CD4-positive, alpha-beta T cell treated with Interleukin-6 for 4 hours (primary cell): ENCODE measurements at regions not wholly inside any gene's neighbourhood (a gene's known extent, or its start where the extent isn't known, plus 50 kb on each side); places are given as distances from the start of the nearest gene placed in this dataset.

Experiments used
- DNase-seq: peaks from one replicate; pipeline ENCODE4 v3.0.0-alpha.2; 2020; ENCODE audit warnings: mixed read lengths

DNA sequence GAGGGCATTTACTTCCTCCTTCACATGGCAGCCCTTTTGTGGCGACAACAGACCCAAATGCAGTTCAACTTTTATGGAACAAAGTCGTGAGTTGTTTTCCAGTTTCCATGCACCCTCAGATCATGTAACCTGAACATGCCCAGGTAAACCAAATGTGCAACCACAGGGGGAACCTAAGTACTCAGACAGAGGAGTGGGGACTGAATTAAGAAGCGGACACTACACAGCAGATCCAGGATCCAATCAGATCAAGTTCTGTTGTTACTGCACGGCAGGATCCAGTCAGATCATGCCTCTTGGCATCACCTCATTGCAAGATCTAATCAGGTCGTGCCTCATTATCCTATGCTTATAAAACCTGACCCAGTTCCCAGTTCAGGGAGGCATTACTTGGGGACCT is 115.7 kb downstream of the MATN1 start:
- no peak for DNase-seq

DNA sequence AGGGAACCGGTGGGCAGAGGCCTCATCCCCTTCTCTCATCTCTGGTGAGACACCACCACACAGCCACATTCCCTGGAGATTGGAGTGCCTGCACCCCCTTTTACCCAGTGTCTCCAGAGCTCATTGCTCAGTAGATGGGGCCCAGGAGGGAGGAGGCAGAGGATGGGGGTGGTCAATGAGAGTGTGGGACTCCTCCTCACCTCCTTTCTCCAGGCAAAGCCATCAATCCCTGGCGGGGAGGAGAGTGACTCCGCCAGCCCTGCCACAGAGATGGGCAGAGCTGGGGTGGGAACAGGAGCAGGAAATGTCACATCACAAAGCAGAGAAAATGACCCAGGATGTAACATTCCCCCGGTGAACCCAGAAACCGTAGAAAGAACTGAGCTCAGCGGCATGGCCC is 117.2 kb downstream of the MATN1 start:
- no peak for DNase-seq

DNA sequence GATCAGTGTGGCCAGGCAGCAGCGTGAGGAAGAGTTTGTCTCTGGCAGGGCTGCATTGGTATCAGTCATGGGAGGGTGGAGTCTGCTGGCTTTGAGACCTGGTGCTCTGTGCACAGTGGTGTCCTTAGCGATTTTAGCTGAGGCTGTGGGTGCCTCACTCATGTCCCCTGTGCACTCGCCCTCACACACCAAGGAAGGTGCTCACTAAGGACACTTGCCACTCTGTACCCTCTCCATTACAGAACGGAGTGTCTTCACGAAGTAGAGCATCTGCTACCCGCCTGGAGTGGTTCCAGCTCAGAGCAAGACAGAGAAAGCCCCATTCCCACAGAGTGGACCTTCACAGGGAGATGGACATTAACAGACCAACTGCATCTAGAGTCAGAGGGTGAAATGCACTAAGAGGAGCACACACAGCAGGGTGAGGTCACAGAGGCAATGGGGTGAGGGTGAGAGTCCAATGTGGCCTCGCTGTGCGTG is 117.9 kb downstream of the MATN1 start:
- no peak for DNase-seq

DNA sequence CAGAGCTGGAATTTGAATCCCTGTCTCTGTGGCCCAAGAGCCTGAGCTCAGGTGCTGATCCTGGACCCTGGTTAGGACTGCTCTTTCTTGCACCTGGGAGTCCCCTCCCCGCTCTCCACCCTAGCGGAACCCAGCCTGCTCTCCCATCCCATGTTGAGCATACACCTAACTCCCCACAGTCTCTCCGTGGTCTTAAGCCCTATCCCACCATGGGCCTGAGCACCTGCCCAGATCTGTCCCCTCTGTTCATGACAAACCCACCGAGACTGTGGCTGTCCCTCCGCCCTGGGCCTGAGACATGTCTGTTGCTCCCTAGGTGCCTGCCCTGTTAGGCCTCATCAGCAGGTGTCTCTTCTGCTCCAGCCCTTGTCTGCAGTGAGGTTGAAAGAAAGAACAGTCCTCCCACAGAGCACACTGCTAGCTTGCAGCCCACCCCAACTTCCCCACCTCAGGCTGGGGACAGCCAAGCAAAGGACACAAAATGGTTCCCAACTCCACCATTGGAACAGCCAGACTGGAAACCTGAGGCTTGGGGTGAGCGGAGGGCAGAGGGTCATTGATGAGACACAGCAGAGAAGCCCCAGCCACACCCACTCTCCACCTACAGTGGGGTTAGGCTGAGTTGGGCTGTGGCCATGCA is 118.5 kb downstream of the MATN1 start:
- DNase-seq, result no peak

DNA sequence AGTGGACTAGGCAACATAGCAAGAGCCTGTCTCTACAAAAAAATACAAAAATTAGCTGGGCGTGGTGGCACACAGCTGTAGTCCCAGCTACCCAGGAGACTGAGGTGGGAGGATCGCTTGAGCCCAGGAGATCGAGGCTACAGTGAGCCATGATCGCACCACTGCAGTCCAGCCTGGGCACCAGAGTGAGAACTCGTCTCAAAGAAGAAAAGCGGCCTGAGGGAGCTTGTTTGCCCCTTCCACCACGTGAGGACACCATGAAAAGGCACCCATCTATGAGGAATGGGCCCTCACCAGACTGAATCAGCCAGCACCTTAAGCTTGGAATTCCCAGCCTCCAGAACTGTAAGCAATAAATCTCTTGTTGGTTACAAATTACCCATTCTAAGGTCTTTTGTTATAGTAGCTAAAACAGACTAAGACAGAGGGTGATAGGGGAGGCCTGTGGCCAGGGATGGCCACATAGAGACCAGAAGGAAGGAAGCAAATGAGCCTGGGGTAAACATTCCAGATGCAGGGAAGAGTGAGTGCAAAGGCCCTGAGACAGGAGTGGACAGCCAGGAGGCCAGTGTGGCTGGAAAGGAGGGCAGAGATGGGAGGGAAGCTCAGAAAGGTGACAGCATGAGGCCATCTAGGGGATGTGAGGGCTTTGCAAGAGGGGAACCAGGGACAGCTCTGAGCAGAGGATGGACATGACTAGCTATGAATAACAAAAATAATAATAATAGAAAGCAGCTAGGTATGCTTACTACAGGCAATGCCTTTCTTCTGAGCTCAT is 120.1 kb downstream of the MATN1 start:
- no peak for DNase-seq

DNA sequence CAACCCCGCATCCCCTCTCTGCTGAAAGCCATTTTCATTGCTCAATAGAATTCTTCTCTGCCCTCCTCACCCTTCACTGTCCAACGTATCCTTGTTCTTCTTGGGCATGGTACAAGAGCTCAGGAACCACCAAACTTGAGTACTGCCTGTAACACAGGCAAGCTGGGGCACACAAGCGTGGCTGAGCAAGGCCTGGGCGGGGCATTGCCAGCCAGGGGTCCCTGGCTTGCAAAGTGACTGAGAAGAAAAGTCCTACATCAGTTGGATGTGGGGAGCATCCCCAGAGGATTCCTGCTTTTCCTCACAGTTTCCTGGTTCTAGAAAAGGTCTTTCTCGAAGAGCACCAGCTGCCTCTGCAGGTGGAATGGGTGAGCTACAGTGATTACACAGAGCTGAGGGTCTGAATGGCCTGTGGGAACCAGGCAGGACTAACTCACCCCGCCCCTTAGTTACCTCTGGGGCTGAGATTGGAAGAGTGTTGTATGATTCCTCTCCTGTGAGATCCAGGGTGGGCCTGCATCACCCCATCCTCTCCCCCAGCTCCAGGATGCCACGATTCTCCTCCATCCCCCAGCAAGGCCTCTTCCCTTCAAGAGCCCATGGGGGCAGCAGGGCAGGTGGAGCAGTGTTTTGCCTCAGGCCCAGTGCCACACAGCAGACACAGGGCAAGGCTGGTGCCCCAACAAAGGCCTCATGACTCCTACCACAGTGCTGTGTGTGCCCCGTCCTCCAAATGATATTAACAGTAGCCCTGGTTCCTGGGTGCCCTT is 121.9 kb downstream of the MATN1 start:
- no peak for DNase-seq

DNA sequence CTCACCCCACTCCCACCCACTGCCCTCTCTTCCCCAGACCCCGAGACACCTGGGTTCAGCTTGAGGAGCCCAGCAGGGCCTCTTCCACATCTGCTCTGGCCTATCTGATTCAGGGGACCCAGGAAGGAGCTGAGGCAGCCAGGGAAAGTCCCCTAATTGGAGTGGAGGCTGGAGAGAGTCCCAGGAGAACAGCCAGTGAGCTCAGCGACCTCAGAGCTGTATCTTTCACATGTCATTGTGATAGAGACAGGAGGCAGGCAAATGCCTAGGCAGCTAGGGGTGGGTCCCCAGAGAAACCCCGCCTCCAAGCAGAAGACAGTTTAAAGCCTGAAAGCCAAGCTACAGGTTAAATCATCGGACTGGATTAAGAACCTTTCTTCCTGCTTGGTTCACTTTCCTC is 122.7 kb downstream of the MATN1 start:
- no peak for DNase-seq

DNA sequence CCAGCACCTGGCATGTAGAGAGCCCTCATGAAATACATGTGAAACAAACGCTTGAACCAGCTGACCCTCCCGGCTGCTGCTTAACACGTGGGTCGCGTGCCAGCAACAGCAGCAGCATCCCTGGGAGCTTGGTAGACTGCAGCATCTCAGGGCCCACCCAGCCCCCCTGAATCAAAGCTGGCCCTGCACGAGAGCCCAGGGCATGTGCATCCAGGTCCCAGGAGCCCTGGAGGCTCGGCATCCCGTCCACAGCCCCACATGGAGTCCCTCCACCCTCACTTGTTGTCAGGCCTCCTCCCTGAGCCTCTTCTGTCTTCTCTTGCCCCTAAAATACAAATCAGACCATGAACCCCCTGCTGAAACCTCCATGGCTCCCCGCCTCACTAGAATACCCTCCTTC is 123.1 kb downstream of the MATN1 start:
- DNase-seq, result no peak

DNA sequence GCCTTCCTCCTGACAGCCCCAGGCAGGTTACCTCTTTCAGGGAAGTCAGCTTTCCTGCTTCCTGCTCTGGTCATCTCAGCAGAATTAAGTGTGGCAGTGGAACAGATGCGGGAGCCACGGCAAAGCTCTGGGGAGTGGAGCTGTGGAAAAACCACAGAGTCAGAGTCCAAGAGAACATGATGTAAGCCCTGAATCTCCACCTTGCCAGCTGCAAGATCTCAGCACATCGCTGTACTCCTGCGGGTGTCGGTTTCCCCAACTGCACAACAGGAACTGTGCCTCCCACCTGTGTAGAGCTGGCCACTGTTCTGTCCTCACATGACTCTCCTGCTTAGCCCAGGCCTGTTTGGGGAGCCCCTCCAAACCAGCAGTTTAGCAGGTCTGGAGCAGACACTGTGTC is 123.7 kb downstream of the MATN1 start:
- no peak for DNase-seq

DNA sequence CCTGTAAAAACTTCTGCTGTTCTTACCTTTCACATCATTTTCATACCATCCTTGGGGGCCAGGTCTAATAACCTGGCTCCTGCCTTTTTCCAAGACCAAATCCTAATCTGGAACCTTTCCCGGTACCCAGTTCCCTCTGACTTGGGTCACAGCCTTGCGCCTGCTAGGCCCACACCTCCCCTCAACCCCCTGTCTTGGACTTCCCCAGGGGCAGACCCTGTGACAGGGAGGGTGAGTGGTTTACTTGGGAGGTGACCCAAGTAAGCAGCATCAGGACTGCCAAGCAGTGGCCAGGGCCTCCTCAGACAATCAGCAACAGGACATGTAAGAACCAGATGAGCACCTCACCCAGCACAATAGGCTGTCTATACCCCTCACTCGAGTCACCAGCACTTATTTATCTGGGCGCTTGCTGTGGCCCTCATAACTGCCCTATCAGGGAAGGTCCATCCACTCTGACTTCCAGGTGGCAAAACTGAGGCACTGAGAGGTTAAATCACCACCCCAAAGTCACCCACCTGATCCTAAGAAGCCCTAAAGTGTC is 124.7 kb downstream of the MATN1 start:
- no peak for DNase-seq

DNA sequence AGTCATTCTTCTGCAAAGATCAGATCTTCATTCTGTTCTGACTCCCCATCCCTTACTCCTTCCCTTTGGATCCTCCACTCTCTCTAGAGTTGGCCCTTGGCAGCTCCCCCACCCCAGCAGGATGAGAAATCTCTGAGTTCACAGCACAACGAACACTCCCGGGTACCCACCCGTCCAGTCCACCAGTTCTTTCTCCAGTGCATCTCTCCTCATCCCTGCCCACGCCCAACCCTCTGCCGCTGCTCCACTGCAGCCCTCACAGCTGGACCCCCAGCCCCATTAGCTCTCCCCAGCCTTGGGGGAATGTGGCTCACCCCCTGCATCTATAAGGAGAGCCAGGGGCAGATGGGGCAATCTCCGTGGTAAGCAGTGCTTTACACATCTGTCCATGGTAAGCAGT is 125.7 kb downstream of the MATN1 start:
- DNase-seq, result no peak

DNA sequence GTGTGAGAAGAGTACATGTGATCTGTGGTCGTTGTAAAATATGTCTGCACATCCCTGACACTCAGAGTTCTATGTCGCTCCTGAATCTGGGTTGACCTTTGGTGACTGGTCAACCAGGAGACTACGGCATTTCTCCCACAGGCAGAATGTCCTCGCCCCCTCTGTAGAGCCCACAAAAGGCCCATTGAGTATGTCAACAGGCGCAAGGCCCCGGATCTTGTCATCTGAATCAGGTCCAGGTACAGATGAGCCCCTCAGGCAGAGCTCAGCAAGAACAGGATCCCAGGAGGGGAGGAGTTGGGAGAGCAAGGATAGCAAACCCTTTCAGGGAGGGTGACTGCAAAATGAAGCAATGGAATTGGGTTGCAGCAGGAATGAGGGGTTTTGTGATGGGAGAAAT is 126.5 kb downstream of the MATN1 start:
- no peak for DNase-seq

DNA sequence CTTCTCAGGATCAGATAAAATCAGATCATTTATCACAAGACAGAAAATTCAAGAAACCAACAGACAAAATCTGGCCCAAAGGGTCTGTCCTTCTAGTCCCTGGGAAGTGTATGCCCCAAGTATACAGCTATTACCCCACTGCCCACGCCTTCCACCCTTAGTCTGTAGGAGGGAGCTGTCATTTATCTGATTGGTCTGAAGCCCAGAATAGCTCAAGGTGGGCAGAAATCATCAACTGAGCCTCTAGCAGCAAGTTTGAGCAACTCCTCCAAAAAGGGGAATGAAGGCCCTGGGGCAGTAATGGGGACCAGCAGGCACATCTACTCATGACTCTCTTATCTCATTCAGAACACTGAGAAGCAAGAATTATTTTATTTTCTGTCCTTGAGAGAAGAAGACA is 126.9 kb downstream of the MATN1 start:
- DNase-seq, result no peak

DNA sequence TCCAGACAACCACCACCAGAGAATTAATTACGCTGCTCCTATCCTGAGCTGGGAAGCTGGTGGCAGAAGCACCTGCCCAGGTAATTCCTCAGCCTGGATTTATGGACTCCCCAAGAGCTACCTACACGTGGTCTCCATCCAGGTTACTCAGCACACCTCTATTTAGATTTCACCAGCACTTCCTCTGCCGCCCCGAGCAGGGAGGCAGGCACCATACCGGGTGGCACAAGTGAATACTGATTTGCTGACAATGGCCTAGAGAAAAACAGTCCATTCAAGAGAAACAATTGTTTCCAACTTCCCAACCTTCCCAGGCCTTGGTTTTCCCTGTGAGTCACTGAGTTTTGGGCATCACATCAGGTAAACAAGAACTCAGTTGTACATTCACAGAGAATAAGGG is 134.3 kb downstream of the MATN1 start:
- DNase-seq, result no peak

DNA sequence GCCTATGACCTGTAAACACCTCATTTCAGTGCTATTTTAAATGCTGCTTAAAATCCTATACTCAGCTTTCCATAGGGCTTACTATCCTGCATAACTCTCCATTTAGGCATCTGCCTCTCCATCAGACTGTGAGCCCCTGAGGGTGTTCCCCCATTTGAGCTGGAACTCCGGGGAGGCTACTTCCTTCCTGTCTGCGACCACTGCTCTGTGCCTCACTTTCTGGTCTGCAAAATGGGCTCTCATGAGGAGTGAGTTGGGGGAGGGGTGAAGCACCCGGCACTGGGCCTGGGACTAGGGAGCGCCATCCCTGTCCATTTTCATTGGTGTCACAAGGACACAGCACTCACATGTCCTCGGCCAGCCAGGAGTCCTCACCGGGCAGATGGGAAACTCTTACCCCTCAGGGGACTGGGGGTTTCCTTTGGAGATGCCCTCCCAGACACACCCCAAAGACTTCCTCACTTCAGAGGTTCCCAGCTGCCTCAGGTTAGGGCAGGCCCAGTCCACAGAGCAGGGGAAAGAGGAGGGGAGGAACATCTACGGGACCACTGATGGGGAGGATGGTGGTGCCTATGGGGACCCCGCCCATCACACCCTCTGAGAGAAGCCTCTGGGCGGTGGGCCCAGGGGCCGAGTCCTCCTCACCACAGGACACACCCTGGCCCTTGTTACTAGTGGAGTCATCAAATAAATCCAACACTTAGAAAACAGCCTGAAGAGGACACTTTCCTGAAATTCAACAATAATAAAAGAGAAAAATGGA is 134.9 kb downstream of the MATN1 start:
- DNase-seq, result no peak

DNA sequence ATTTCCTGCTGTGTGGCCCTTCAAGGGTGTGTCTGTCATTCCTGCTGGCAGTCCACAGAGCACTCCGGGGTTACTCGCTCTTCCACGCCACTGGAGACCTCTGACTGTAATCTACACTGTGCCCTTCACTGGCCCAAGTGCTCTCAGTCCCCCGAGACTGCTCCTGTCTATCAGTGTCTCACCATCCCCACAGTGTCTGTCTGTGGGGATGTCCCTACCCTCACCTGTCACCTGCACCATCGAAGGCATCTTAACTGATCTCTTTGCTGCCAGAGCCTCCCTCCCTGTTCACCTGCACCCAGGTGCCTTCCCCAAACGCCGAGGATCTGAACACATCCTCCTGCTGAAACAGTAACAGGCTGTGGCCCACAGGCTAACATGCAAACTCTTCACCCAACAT is 136.7 kb downstream of the MATN1 start:
- no peak for DNase-seq

DNA sequence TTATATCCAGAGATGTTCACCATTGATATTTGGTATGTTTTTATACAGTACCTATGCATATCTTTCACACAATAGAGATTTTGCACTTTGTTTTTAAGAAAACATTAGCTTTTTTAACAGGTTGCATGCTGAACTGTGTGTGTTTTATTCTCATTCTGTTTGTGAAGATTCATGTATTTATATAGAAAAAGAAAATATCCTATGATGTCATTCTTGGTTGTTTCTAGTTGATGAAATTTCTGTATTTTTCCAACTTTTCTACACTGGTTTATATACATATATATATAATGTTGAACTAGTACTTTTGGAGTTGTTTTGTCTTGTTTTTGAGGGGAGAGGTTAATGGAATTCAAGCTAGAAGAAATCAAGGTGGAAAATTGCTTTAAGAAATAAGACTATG is 143.8 kb downstream of the MATN1 start:
- DNase-seq, result no peak

DNA sequence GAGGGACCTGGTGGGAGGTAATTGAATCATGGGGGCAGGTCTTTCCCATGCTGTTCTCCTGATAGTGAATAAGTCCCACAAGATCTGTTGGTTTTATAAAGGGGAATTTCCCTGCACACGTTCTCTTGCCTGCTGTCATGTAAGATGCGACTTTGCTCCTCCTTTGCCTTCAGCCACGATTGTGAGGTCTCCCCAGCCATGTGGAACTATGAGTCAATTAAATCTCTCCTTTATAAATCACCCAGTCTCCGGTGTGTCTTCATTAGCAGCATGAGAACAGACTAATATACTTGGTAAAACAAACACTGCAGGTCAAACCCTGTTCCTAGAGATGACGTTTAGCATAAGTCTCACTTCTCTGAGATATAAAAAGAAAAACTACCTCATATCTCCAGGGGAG is 148.3 kb downstream of the MATN1 start:
- no peak for DNase-seq

DNA sequence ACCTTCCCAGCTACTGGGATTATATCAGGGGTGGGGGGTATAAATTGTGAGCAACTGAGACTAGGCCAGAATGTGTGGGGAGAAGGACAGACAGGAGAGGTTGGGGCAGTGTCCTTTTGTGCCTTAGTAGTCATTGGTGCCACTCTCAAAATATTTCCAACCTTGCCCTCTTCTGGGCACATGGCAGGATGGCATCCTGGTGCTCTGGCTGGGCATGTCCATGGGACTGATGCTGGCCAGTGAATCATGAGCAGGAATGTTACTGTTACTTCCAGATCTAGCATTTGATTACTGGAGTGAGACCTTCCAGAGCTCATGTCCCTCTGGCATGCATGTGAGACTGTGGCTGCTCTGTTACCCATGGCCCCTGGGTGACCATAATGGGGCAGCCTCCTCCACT is 151.2 kb downstream of the MATN1 start:
- no peak for DNase-seq

DNA sequence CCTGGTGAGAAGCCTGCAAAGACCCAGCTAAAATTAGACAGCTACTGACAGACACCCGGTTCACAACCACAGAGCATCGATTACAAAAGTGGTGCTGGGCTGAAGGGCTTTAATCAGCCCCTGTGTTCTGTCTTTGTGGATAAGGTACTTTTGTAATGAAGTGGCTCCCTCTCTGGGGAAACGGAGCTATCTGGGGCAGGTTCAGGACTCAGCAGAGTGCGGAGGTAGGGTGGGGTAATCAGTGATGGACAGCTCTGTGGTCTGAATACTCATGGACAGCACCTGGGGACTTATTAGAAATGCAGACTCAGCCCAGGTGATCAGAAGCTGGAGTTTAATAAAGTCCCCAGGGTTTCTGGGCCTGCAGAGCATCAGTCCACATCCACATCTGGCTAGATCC is 152.0 kb downstream of the MATN1 start:
- no peak for DNase-seq

DNA sequence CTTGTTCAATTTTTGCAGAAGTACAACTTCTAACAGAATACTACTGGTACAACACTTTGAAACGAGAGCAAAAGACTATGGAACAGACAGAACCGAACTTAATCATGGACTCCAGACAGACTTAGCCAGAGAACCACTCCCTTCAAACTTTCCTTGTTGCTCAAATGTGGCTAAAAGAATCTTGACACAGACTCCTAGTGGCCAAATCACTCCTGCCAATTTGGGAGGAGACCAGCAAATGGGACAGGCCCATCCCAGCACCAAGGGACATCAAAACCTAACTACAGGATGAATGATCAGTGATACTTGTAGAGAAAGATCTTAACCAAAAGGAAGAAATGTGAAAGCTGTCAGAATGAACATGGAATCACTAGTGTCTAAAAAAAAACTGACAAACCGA is 154.0 kb downstream of the MATN1 start:
- no peak for DNase-seq

DNA sequence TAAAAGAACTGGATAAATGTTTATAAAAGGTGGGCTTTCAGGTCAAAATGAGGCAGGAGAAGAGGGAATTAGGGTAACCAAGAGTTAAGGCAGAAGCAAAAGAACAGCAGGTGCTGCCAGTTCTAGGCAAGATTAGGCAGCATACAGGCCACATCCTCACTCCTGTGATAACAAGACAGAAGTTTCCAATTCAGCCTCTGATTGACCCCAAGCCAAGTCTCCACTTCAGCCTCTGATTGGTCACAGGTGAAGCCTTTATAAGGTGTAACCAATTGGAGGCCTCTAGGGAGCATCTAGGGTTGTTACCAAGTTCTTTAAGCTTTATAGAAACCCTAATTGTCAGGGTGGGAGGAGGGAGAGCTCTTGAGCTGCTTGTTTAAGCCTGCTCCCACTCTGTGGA is 160.8 kb downstream of the MATN1 start:
- no peak for DNase-seq

DNA sequence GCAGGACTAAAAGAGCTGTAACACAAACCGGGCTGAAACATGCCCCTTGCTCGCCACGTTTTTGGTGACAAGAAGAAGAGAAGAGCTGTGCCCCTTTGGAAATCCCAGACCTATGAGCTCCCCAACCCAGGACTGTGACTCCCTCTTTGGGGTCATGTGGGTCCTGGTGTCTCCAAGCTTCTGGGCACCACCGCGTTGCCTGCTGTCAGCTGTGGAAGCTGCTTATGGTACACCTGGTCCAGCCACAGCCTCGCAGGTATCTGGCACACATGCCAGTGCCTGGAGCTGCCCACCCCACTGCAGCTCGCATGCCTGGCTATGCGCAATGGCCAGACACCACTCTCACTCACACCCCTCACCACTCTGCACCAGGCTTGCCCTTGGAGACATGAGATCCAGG is 171.8 kb downstream of the MATN1 start:
- no peak for DNase-seq
